UCSD-AML1 (cell line): ENCODE measurements at regions not wholly inside any gene's neighbourhood (a gene's known extent, or its start where the extent isn't known, plus 50 kb on each side); places are given as distances from the start of the nearest gene placed in this dataset.

Experiments
- DNase-seq: peaks from one replicate; lab custom pipeline; 2025; ENCODE audit not compliant: unreplicated experiment; lab: John Stamatoyannopoulos, UW

GRCh38 chr1:22313321-22313720, 138.3 kb upstream of the ZBTB40 start:
- DNase-seq: no peak

GRCh38 chr1:22314706-22315105, 136.9 kb upstream of the ZBTB40 start:
- DNase-seq: no peak

- DNase-seq: no peak
Measured at GRCh38 chr1:22315315-22316078, 136.2 kb upstream of the ZBTB40 start.

- no peak for DNase-seq
Measured at GRCh38 chr1:22317231-22317919, 134.3 kb upstream of the ZBTB40 start.

- no peak for DNase-seq
Measured at GRCh38 chr1:22317920-22318243, 133.8 kb upstream of the ZBTB40 start.

- no peak for DNase-seq
Measured at GRCh38 chr1:22318279-22318981, 133.2 kb upstream of the ZBTB40 start.

- no peak for DNase-seq
Measured at GRCh38 chr1:22319608-22320007, 132.0 kb upstream of the ZBTB40 start.

GRCh38 chr1:22320587-22321344, 130.9 kb upstream of the ZBTB40 start:
- no peak for DNase-seq

GRCh38 chr1:22321917-22322316, 129.7 kb upstream of the ZBTB40 start:
- no peak for DNase-seq

- no peak for DNase-seq
Measured at GRCh38 chr1:22323141-22323845, 128.4 kb upstream of the ZBTB40 start.

- DNase-seq: no peak
Measured at GRCh38 chr1:22323846-22324504, 127.7 kb upstream of the ZBTB40 start.

GRCh38 chr1:22325531-22326371, 125.9 kb upstream of the ZBTB40 start:
- DNase-seq: no peak

GRCh38 chr1:22326372-22326915, 125.2 kb upstream of the ZBTB40 start:
- DNase-seq: no peak

GRCh38 chr1:22326931-22327330, 124.7 kb upstream of the ZBTB40 start:
- no peak for DNase-seq

- no peak for DNase-seq
Measured at GRCh38 chr1:22327411-22327810, 124.2 kb upstream of the ZBTB40 start.

GRCh38 chr1:22328331-22329147, 123.1 kb upstream of the ZBTB40 start:
- no peak for DNase-seq

- DNase-seq: no peak
Measured at GRCh38 chr1:22329148-22329515, 122.5 kb upstream of the ZBTB40 start.

GRCh38 chr1:22330092-22330759, 121.4 kb upstream of the ZBTB40 start:
- no peak for DNase-seq
